Keratinocyte (primary cell): ENCODE measurements at regions not wholly inside any gene's neighbourhood (a gene's known extent, or its start where the extent isn't known, plus 50 kb on each side); places are given as distances from the start of the nearest gene placed in this dataset.

Experiments
- DNase-seq: peaks from one replicate; pipeline ENCODE4 v3.0.0-alpha.2; 2011; ENCODE audit warnings: low read depth, missing footprints, low spot score
- FAIRE-seq: peaks from 2 replicates; lab custom pipeline; 2011; peaks lifted over from hg19 to GRCh38; lab: Jason Lieb, UNC
- H2AFZ ChIP-seq: 2 replicates; pipeline ENCODE4 v1.6.0; 2012; ENCODE audit warnings: low read length, control low read depth, inconsistent platforms; ENCODE audit not compliant: control insufficient read depth
- H3K27ac ChIP-seq: 2 replicates; pipeline ENCODE4 v1.5.1; 2011; ENCODE audit warnings: low read length; ENCODE audit not compliant: control insufficient read depth, insufficient read depth
- H3K27me3 ChIP-seq: 3 replicates; pipeline ENCODE4 v1.6.0; 2011; ENCODE audit warnings: low read length; ENCODE audit not compliant: control insufficient read depth, insufficient read depth; ENCODE audit errors: extremely low read depth
- H3K36me3 ChIP-seq, 2 experiments: 2 replicates in 1 of 2; 3 replicates in 1 of 2; pipeline ENCODE4 v1.5.1; 2011; ENCODE audit warnings: low read length in 2 of 2, mild to moderate bottlenecking in 1 of 2; ENCODE audit not compliant: control insufficient read depth in 2 of 2, insufficient read depth in 2 of 2; ENCODE audit errors: extremely low read depth in 1 of 2
- H3K4me1 ChIP-seq: 3 replicates; pipeline ENCODE4 v1.5.1; 2011; ENCODE audit warnings: low read length; ENCODE audit not compliant: control insufficient read depth, insufficient read depth; ENCODE audit errors: extremely low read depth
- H3K4me2 ChIP-seq: 3 replicates; pipeline ENCODE4 v1.6.0; 2011; ENCODE audit warnings: low read depth, low read length; ENCODE audit not compliant: control insufficient read depth, insufficient read depth; ENCODE audit errors: extremely low read depth
- H3K4me3 ChIP-seq, 3 experiments: fragments of 200-600 bp in 1 of 3; sonication (generic) in 1 of 3; 2 replicates in 2 of 3; 3 replicates in 1 of 3; pipeline ENCODE4 v1.5.1; 2011 to 2016; ENCODE audit warnings: low read length in 3 of 3, mild to moderate bottlenecking in 3 of 3, control low read depth in 2 of 3, inconsistent platforms in 1 of 3, low read depth in 1 of 3, mixed read lengths in 1 of 3, mixed run types in 1 of 3, moderate library complexity in 1 of 3; ENCODE audit not compliant: control insufficient read depth in 2 of 3, insufficient read depth in 2 of 3; ENCODE audit errors: extremely low read depth in 1 of 3
- H3K79me2 ChIP-seq: 2 replicates; pipeline ENCODE4 v1.6.0; 2012; ENCODE audit warnings: low read length; ENCODE audit not compliant: control insufficient read depth, insufficient read depth
- H3K9ac ChIP-seq: 3 replicates; pipeline ENCODE4 v1.6.0; 2011; ENCODE audit warnings: low read length; ENCODE audit not compliant: control insufficient read depth, insufficient read depth; ENCODE audit errors: extremely low read depth
- H3K9me1 ChIP-seq: 3 replicates; pipeline ENCODE4 v1.6.0; 2011; ENCODE audit warnings: low read length; ENCODE audit not compliant: control insufficient read depth, insufficient read depth; ENCODE audit errors: extremely low read depth
- H3K9me3 ChIP-seq: 2 replicates; pipeline ENCODE4 v1.5.1; 2012; ENCODE audit warnings: low read depth, low read length; ENCODE audit not compliant: control insufficient read depth
- H4K20me1 ChIP-seq: 3 replicates; pipeline ENCODE4 v1.6.0; 2011; ENCODE audit warnings: low read length; ENCODE audit not compliant: control insufficient read depth, insufficient read depth; ENCODE audit errors: extremely low read depth
- EZH2 ChIP-seq: IDR thresholded peaks from one replicate; pipeline ENCODE4 v1.6.1; 2012; ENCODE audit warnings: inconsistent platforms, mild to moderate bottlenecking, low read length, moderate library complexity
- dilution Hi-C: fragments of 300-500 bp; cut with MboI; formaldehyde crosslinking; loops from one replicate; pipeline ENCODE4 v1.7.0; 2020; ENCODE audit warnings: low sequenced_read_pairs; ENCODE audit not compliant: extremely low pct_ligation_motif_present
- TF ChIP-seq, protein P1 (sequence below), 3 experiments: IDR thresholded peaks in 1 of 3; conservative IDR thresholded peaks in 1 of 3; optimal IDR thresholded peaks in 1 of 3; 2 replicates in 2 of 3; 3 replicates in 1 of 3; pipeline versions ENCODE3 to v1.5.1; 2011; ENCODE audit warnings: low read length in 3 of 3, mild to moderate bottlenecking in 3 of 3, moderate library complexity in 2 of 3, control low read depth in 1 of 3, inconsistent platforms in 1 of 3; ENCODE audit not compliant: insufficient read depth in 2 of 3; ENCODE audit errors: extremely low read depth in 1 of 3

DNA sequence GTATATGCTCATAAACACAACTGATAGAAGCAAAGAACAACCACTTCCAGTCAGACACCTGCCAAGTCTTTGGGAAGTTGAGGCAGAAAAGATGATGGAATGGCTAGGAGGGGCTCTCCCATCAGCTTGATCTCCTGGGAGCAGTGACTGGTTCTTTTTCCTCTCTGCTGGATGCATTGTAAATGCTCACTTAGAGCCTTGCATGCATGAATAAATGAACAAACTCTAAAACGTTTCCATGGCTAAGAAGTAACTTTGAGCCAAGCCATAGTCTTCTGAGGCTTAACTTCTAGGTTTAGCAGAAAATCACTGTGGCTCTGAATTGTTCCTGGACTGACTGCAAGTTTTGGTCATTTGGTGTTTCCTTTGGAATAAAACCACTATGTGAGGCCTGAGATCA lies 166.4 kb upstream of the CITED2 start:
- H3K36me3 ChIP-seq: no peaks in the 10 kb centered on the region
- peaks cover 5% of the 10 kb centered on the region for H3K4me1 ChIP-seq
- no peaks in the 10 kb centered on the region for H3K79me2 ChIP-seq
- DNase-seq (no peak), FAIRE-seq (no peak)
- H3K9me3 ChIP-seq: no peaks in the 10 kb centered on the region
- no peak overlapping the region for H2AFZ ChIP-seq
- no peaks in the 10 kb centered on the region for H3K9me1 ChIP-seq
- no peaks in the 10 kb centered on the region for H3K27me3 ChIP-seq
- H3K4me2 ChIP-seq: no peak overlapping the region
- H3K27ac ChIP-seq: no peak overlapping the region
- no peaks in the 10 kb centered on the region for H4K20me1 ChIP-seq
- TF ChIP-seq, protein P1, sequence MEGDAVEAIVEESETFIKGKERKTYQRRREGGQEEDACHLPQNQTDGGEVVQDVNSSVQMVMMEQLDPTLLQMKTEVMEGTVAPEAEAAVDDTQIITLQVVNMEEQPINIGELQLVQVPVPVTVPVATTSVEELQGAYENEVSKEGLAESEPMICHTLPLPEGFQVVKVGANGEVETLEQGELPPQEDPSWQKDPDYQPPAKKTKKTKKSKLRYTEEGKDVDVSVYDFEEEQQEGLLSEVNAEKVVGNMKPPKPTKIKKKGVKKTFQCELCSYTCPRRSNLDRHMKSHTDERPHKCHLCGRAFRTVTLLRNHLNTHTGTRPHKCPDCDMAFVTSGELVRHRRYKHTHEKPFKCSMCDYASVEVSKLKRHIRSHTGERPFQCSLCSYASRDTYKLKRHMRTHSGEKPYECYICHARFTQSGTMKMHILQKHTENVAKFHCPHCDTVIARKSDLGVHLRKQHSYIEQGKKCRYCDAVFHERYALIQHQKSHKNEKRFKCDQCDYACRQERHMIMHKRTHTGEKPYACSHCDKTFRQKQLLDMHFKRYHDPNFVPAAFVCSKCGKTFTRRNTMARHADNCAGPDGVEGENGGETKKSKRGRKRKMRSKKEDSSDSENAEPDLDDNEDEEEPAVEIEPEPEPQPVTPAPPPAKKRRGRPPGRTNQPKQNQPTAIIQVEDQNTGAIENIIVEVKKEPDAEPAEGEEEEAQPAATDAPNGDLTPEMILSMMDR (optimal IDR thresholded peaks at IDR 0.05 in 1 of 3, IDR thresholded peaks at IDR 0.05 in 1 of 3, conservative IDR thresholded peaks at IDR 0.05 in 1 of 3; ENCODE audit: extremely low read depth in 1 of 3, insufficient read depth in 2 of 3, low read length in 3 of 3): no peak
- no peak for TF ChIP-seq EZH2
- dilution Hi-C loops: no loop called here
- no peak overlapping the region for H3K9ac ChIP-seq
- no peak overlapping the region for H3K4me3 ChIP-seq

- dilution Hi-C loops: no loop called here
- H3K27me3 ChIP-seq: no peaks in the 10 kb centered on the region
Measured at GRCh38 chr6:139540276-139540675, 165.8 kb upstream of the CITED2 start.

More at GRCh38 chr6:139540276-139540675, 165.8 kb upstream of the CITED2 start:
- Histone ChIP-seq H4K20me1 (no peaks in the 10 kb centered on the region), H3K4me3 (no peak overlapping the region), H2AFZ (no peak overlapping the region), H3K4me1 (peaks cover 5% of the 10 kb centered on the region), H3K9me1 (no peaks in the 10 kb centered on the region), H3K9ac (no peak overlapping the region), H3K27ac (peak overlapping the region; percentile 47), H3K9me3 (no peaks in the 10 kb centered on the region), H3K36me3 (no peaks in the 10 kb centered on the region), H3K79me2 (no peaks in the 10 kb centered on the region), H3K4me2 (peak overlapping the region; percentile 45)
- TF ChIP-seq EZH2: no peak
- TF ChIP-seq, protein P1 (optimal IDR thresholded peaks at IDR 0.05 in 1 of 3, IDR thresholded peaks at IDR 0.05 in 1 of 3, conservative IDR thresholded peaks at IDR 0.05 in 1 of 3; ENCODE audit: extremely low read depth in 1 of 3, insufficient read depth in 2 of 3, low read length in 3 of 3): no peak
- FAIRE-seq: no peak
- DNase-seq: no peak
